Peyer's patch (tissue), 4 donors: ENCODE measurements at regions not wholly inside any gene's neighbourhood (a gene's known extent, or its start where the extent isn't known, plus 50 kb on each side); places are given as distances from the start of the nearest gene placed in this dataset.

Experiments
- DNase-seq, 3 donors: peaks; one replicate each; pipeline ENCODE4 v3.0.0-alpha.2; 2017 to 2019
- H3K27ac ChIP-seq, 4 donors: fragments of 200-600 bp; sonication (generic); one replicate each; pipeline ENCODE4 v1.5.1; 2016 to 2019
- H3K27me3 ChIP-seq, 2 donors: fragments of 200-600 bp; sonication (generic); one replicate each; pipeline ENCODE4 v1.5.1; 2019
- H3K36me3 ChIP-seq, 3 donors: fragments of 200-600 bp; sonication (generic); one replicate each; pipeline ENCODE4 v1.5.1; 2016 to 2019
- H3K4me1 ChIP-seq, 4 donors: fragments of 200-600 bp; sonication (generic); one replicate each; pipeline ENCODE4 v1.5.1; 2016 to 2019
- H3K4me3 ChIP-seq, 4 donors: fragments of 200-600 bp; sonication (generic); 1 replicate in 3 of 4; 2 replicates in 1 of 4; pipeline ENCODE4 v1.5.1; 2016 to 2019; ENCODE audit warnings: mild to moderate bottlenecking in 1 of 4
- H3K9me3 ChIP-seq, 4 donors: fragments of 200-600 bp; sonication (generic); one replicate each; pipeline ENCODE4 v1.5.1; 2016 to 2019; ENCODE audit warnings: mild to moderate bottlenecking in 1 of 4
- POLR2A ChIP-seq, 2 donors: fragments of 450-650 bp; IDR thresholded peaks; one replicate each; pipeline ENCODE4 v1.5.1; 2017; ENCODE audit warnings: antibody characterized with exemption in 2 of 2, mild to moderate bottlenecking in 2 of 2, moderate library complexity in 2 of 2
- TF ChIP-seq, protein P1 (sequence below), 6 experiments: fragments of 450-650 bp in 4 of 6; fragments of 200-600 bp in 2 of 6; sonication (generic) in 1 of 6; IDR thresholded peaks; one replicate each; pipeline ENCODE4 v1.5.1; 2017 to 2019; ENCODE audit warnings: antibody characterized with exemption in 6 of 6, mild to moderate bottlenecking in 3 of 6, moderate library complexity in 1 of 6

DNA sequence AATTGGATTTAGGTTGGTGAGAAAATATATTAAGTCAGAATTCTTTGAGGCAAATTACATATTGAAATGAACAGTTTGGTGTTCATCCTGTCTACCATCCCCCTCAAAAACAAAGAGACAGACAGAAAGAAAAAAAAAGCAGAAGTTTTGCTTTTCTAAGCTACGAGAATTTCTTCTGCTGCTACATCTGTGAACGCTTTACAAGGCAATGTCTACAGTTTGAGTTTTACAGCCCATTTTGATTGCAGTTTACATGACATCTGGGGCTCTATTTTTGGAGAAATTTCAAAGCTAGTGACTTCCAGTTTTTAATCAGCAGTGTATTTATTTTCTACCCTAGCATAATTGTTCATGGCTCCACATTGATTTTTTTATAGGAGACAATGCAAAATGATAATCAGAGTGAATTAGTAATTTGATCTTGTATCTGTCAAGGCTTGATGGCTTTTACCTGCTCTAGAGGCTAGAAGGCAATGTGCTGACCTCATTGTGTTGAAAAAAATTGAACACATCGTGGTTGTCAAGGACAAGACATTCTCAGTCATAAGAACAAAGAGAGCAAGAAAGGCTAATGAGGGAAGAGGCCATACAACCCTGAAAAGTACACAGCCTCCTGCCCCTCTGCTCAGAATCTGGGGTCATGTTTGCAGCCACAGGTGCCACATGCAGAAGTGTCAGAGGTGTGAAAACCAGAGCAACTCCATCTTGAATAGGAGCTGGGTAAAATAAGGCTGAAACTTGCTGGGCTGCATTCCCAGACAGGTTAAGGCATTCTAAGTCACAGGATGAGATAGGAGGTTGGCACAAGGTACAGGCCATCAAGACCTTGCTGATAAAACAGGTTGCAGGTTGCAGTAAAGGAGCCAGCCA, 201.0 kb upstream of the CAMK1G start:
- Histone ChIP-seq H3K36me3 (no peaks in the 10 kb centered on the region), H3K9me3 (no peaks in the 10 kb centered on the region), H3K27ac (no peak overlapping the region), H3K4me3 (no peak overlapping the region), H3K27me3 (no peaks in the 10 kb centered on the region), H3K4me1 (no peaks in the 10 kb centered on the region)
- TF ChIP-seq, protein P1, sequence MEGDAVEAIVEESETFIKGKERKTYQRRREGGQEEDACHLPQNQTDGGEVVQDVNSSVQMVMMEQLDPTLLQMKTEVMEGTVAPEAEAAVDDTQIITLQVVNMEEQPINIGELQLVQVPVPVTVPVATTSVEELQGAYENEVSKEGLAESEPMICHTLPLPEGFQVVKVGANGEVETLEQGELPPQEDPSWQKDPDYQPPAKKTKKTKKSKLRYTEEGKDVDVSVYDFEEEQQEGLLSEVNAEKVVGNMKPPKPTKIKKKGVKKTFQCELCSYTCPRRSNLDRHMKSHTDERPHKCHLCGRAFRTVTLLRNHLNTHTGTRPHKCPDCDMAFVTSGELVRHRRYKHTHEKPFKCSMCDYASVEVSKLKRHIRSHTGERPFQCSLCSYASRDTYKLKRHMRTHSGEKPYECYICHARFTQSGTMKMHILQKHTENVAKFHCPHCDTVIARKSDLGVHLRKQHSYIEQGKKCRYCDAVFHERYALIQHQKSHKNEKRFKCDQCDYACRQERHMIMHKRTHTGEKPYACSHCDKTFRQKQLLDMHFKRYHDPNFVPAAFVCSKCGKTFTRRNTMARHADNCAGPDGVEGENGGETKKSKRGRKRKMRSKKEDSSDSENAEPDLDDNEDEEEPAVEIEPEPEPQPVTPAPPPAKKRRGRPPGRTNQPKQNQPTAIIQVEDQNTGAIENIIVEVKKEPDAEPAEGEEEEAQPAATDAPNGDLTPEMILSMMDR (IDR thresholded peaks at IDR 0.05) = no peak
- no peak for TF ChIP-seq POLR2A (IDR thresholded peaks at IDR 0.05)
- DNase-seq = no peak

DNA sequence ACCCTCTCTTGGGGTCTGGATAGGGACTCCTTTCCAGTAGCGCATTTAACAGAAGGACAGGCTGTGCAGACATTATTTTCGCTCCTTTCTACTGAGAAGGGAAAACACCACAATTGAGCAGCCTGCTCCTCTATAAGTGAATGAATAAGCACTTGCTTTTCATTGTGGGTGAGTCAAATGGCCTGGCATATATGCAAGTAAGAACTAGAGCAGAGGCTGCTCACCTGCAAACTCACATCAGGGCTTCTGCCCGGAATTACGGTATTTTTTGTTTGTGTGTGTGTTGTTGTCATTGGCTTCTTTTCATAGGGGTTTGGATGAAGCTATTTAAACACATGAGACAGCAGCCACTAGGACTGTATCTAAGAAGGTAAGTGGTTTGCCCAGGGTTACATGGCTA, 200.1 kb upstream of the CAMK1G start:
- TF ChIP-seq, protein P1 (IDR thresholded peaks at IDR 0.05) = no peak
- TF ChIP-seq POLR2A (IDR thresholded peaks at IDR 0.05) = no peak
- no peaks in the 10 kb centered on the region for H3K4me1 ChIP-seq
- DNase-seq = no peak
- no peaks in the 10 kb centered on the region for H3K9me3 ChIP-seq
- no peaks in the 10 kb centered on the region for H3K36me3 ChIP-seq
- H3K27ac ChIP-seq = no peak overlapping the region
- no peak overlapping the region for H3K4me3 ChIP-seq
- no peaks in the 10 kb centered on the region for H3K27me3 ChIP-seq

DNA sequence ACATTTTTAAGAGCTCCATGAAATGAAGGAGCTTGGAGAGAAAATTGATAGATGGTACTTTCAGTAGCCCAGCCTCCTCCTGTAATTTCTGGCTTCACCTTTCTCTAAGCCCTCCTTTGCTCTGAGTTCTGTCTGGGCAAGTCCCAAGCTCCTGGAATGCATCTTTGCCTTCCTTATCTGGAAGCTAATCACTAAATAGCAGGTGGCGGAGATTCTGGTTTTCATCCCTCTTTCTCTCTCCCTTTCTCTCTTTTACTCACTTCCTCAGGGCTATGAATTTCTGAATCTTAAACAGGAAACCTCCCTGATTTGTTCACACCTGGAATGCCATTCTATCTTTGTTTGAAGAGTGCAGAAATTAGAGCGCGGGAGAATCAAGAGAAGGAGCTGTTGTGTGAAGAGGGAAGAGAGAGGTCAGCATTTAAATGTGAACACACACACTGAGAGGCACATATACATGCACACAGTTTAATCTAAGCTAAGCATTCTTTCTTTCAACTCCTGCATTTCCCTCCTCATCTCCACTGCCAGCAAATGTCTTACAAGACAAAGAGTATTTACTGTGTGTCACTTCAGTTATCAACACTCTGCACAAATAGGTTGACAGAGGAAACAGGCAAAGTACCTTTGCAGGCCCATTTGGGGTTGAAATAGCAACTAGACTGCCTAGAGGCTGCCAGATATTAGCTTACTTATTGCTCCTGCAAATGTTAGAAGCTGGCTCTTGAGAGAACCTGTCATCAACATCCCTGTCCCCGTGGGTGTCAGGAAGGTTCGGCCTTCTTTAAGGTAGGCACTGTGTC, 199.4 kb upstream of the CAMK1G start:
- no peaks in the 10 kb centered on the region for H3K4me1 ChIP-seq
- no peak overlapping the region for H3K4me3 ChIP-seq
- no peaks in the 10 kb centered on the region for H3K36me3 ChIP-seq
- H3K27ac ChIP-seq = no peak overlapping the region
- TF ChIP-seq, protein P1 (IDR thresholded peaks at IDR 0.05) = no peak
- no peak for TF ChIP-seq POLR2A (IDR thresholded peaks at IDR 0.05)
- no peaks in the 10 kb centered on the region for H3K27me3 ChIP-seq
- DNase-seq = no peak
- H3K9me3 ChIP-seq = no peaks in the 10 kb centered on the region

DNA sequence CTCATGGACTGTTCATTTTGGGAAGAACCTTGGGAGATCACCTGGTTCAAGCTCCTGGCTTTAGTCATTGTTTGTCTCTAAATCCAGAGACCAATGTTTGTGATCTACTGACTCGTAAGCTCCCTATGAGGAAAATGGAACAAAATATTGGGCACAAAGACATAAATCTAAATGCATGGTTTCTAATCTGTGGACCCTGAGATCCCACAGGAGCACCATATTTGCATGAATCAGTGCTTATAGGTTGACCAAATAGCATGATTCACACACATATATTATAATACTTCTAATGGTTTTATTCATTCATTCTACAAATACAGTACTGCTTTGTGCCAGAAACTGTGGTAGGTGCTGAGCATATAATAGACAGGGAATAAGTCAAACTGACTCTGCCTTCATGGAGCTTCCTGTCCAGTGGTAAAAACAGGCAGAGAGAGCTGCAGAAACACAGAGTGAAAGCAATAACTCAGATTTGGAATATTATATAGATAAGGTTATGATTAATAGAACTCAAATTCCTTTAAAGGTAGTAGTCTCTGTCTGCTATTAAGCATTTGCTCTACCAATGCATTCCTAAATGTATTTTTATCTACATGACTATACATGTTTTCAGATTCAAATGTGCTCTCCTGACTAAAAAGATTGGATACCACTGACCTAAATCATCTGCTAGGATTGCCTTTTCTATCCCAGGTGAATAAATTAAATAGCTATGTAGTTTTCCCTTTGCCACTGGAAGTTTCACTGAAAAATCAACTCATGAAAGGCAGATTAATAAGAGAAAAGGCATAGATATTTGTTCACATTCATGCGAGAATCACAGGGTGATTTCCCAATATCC, 198.6 kb upstream of the CAMK1G start:
- Histone ChIP-seq H3K4me3 (no peak overlapping the region), H3K27me3 (no peaks in the 10 kb centered on the region), H3K27ac (no peak overlapping the region), H3K9me3 (no peaks in the 10 kb centered on the region), H3K36me3 (no peaks in the 10 kb centered on the region), H3K4me1 (no peaks in the 10 kb centered on the region)
- TF ChIP-seq, protein P1 (IDR thresholded peaks at IDR 0.05) = no peak
- no peak for DNase-seq

DNA sequence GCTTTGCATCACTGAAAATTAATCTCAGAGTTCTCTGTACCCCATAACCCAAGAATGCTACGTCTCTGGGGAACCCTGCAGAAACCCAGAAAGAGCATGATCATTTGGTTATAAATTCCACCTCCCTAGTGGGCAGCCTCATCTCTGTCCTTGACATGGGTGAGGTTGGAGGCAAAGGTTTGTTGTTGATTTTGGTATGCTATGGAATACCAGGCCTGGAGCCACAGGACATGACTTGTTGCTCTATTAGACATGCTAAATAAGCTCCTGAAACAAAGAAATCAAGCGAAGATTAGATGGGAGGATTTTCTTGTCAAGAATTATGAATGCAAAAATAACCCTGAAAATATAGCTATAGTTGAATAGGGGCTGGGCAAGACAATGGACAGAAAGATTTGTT, 197.4 kb upstream of the CAMK1G start:
- DNase-seq = no peak
- no peaks in the 10 kb centered on the region for H3K27me3 ChIP-seq
- TF ChIP-seq POLR2A (IDR thresholded peaks at IDR 0.05) = no peak
- TF ChIP-seq, protein P1 (IDR thresholded peaks at IDR 0.05) = no peak
- H3K4me1 ChIP-seq = no peaks in the 10 kb centered on the region
- no peak overlapping the region for H3K27ac ChIP-seq
- H3K9me3 ChIP-seq = no peaks in the 10 kb centered on the region
- H3K4me3 ChIP-seq = no peak overlapping the region
- H3K36me3 ChIP-seq = no peaks in the 10 kb centered on the region
